ENCODE measurements at regions not wholly inside any gene's neighbourhood (a gene's known extent, or its start where the extent isn't known, plus 50 kb on each side); places are given as distances from the start of the nearest gene placed in this dataset.

DNA sequence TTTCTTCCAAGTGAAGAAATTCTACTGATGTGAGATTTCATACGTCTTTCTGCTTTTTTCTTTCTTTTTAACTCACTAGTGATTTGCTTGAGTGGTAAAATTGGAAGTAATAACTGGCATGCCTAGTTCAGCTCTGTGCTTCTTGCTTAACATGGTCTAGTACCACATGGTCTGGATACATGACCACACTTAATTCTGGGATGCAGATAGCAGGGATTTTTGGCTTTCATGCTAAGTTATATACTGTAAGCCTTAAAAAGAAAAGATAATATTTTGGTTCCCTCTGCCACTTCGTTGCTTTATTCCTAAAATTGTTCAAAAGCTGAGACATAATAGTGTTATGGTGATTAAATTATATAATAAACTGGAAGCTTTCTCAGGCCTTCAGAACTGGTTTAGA, 174.3 kb downstream of the OXSM start:
- TF ChIP-seq CTCF (IDR thresholded peaks at IDR 0.05; ENCODE audit: insufficient read depth, low read length, missing control alignments): no peak
- POLR2A ChIA-PET: no interaction called here
- no peak for DNase-seq (ENCODE audit: low read depth, low spot score)
- H3K4me3 ChIP-seq (ENCODE audit: low read depth, low read length): no peak overlapping the region
- CTCF ChIA-PET: no interaction called here

GRCh38 chr3:25967385-25967784, 177.5 kb downstream of the OXSM start:
- no peak overlapping the region for H3K4me3 ChIP-seq (ENCODE audit: low read depth, low read length)
- ChIA-PET POLR2A (no interaction called here), CTCF (no interaction called here)
- no peak for DNase-seq (ENCODE audit: low read depth, low spot score)
- TF ChIP-seq CTCF (IDR thresholded peaks at IDR 0.05; ENCODE audit: insufficient read depth, low read length, missing control alignments): no peak

GRCh38 chr3:25971736-25972135, 181.8 kb downstream of the OXSM start:
- DNase-seq (ENCODE audit: low read depth, low spot score): no peak
- CTCF ChIA-PET: no interaction called here
- H3K4me3 ChIP-seq (ENCODE audit: low read depth, low read length): no peak overlapping the region
- POLR2A ChIA-PET: no interaction called here
- TF ChIP-seq CTCF (IDR thresholded peaks at IDR 0.05; ENCODE audit: insufficient read depth, low read length, missing control alignments): no peak

DNA sequence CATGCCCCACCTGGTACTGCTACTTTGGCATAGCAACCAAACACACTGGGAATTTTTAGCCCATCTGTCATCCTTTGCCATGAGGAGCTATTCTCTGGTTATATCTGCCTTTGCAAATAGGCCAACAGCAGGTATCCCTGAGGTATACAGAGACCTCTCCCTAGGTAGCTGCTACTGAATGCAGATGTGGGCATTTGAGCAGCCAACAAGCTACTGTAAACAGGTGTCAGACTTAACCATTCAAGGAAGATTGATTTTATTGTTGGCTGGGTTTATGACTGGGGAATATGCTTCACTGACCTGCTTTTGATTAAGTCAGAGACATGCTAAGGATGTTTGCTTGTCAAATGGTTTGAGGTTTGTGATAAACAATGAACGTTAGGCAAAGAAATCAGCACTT, 183.2 kb downstream of the OXSM start:
- DNase-seq (ENCODE audit: low read depth, low spot score): no peak
- POLR2A ChIA-PET: no interaction called here

DNA sequence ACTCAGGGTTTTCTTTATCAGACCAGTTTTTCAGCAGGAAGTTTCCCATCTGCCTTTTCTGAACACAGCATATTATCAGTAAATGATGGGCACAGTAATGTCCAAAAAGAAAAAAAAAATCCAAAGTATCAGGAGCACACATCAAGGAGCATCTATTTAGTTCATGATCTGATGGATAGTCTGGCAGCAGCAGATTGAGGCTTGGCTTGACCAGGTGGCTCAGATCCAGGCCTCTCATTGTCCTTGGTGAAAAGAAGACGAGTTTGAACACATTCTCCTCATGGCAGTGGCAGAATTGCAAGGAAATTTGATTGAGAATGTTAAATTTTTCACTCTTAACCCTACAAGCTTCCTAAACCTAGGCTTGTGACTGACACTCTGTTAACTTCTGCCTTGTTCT, 192.9 kb downstream of the OXSM start:
- DNase-seq (ENCODE audit: low read depth, low spot score): no peak
- TF ChIP-seq CTCF (IDR thresholded peaks at IDR 0.05; ENCODE audit: insufficient read depth, low read length, missing control alignments): no peak
- H3K4me3 ChIP-seq (ENCODE audit: low read depth, low read length): no peak overlapping the region
- ChIA-PET CTCF (interaction anchor here (0.9 kb wide), 1 partner anchor 138 kb away, joined by 3 read pairs; no protein-coding TSS in a partner anchor), POLR2A (no interaction called here)

More for the DNA sequence above, 183.2 kb downstream of the OXSM start:
- no peak overlapping the region for H3K4me3 ChIP-seq (ENCODE audit: low read depth, low read length)
- CTCF ChIA-PET: interaction anchor here (0.7 kb wide), 1 partner anchor 215 kb away, joined by 3 read pairs; no protein-coding TSS in a partner anchor
- TF ChIP-seq CTCF (IDR thresholded peaks at IDR 0.05; ENCODE audit: insufficient read depth, low read length, missing control alignments): no peak

- CTCF ChIA-PET: no interaction called here
- TF ChIP-seq CTCF (IDR thresholded peaks at IDR 0.05; ENCODE audit: insufficient read depth, low read length, missing control alignments): no peak
- no peak overlapping the region for H3K4me3 ChIP-seq (ENCODE audit: low read depth, low read length)
- no peak for DNase-seq (ENCODE audit: low read depth, low spot score)
- POLR2A ChIA-PET: no interaction called here
Observed at GRCh38 chr3:25985621-25986020, 195.7 kb downstream of the OXSM start.
